ENCODE measurements at regions not wholly inside any gene's neighbourhood (a gene's known extent, or its start where the extent isn't known, plus 50 kb on each side); places are given as distances from the start of the nearest gene placed in this dataset.

- Histone ChIP-seq H3K9me3 (ENCODE audit: low read length) (no peaks in the 10 kb centered on the region), H2AFZ (ENCODE audit: low read depth, low read length) (no peak overlapping the region), H3F3A (ENCODE audit: insufficient read depth, low read length, poor library complexity, severe bottlenecking) (no peaks in the 10 kb centered on the region), H3K27me3 (ENCODE audit: insufficient read depth, low read depth, low read length) (no peaks in the 10 kb centered on the region), H3K4me2 (ENCODE audit: low read length) (no peak overlapping the region), H3K36me3 (ENCODE audit: insufficient read depth, low read length) (no peaks in the 10 kb centered on the region), H4K20me1 (ENCODE audit: insufficient read depth) (no peaks in the 10 kb centered on the region), H3K27ac (ENCODE audit: low read length) (no peak overlapping the region), H3K4me3 (ENCODE audit: low read length) (no peak overlapping the region), H3K9ac (ENCODE audit: low read length) (no peak overlapping the region), H3K79me2 (replicated peaks; ENCODE audit: insufficient read depth, low read length) (no peaks in the 10 kb centered on the region), H3K9me2 (ENCODE audit: insufficient read depth, low read length) (no peaks in the 10 kb centered on the region)
- TF ChIP-seq MXI1 (conservative IDR thresholded peaks at IDR 0.05; ENCODE audit: poor library complexity, severe bottlenecking): no peak
- TF ChIP-seq POLR2AphosphoS5 (IDR thresholded peaks at IDR 0.05): no peak
- TF ChIP-seq EP300 (conservative IDR thresholded peaks at IDR 0.05; ENCODE audit: poor library complexity, severe bottlenecking): no peak
- TF ChIP-seq CTCF (IDR thresholded peaks at IDR 0.05; ENCODE audit: poor library complexity, severe bottlenecking): no peak
- TF ChIP-seq REST (IDR thresholded peaks at IDR 0.05; ENCODE audit: borderline replicate concordance): no peak
- TF ChIP-seq RAD21 (conservative IDR thresholded peaks at IDR 0.05): no peak
- TF ChIP-seq EZH2 (IDR thresholded peaks at IDR 0.05; ENCODE audit: borderline replicate concordance, insufficient read depth, low read length, poor library complexity, severe bottlenecking): no peak
- no peak for TF ChIP-seq TAF1 (IDR thresholded peaks at IDR 0.05; ENCODE audit: low read depth)
- TF ChIP-seq SMC3 (conservative IDR thresholded peaks at IDR 0.05; ENCODE audit: poor library complexity): no peak
Observed at GRCh38 chr20:22696759-22697158, 112.4 kb upstream of the FOXA2 start.

- H3K9ac ChIP-seq (ENCODE audit: low read length): no peak overlapping the region
- no peaks in the 10 kb centered on the region for H3F3A ChIP-seq (ENCODE audit: insufficient read depth, low read length, poor library complexity, severe bottlenecking)
- H3K4me2 ChIP-seq (ENCODE audit: low read length): no peak overlapping the region
- H3K9me3 ChIP-seq (ENCODE audit: low read length): no peaks in the 10 kb centered on the region
- H2AFZ ChIP-seq (ENCODE audit: low read depth, low read length): no peak overlapping the region
- no peaks in the 10 kb centered on the region for H3K36me3 ChIP-seq (ENCODE audit: insufficient read depth, low read length)
- no peaks in the 10 kb centered on the region for H3K27me3 ChIP-seq (ENCODE audit: insufficient read depth, low read depth, low read length)
- no peaks in the 10 kb centered on the region for H3K79me2 ChIP-seq (replicated peaks; ENCODE audit: insufficient read depth, low read length)
- H3K4me3 ChIP-seq (ENCODE audit: low read length): no peak overlapping the region
- no peaks in the 10 kb centered on the region for H4K20me1 ChIP-seq (ENCODE audit: insufficient read depth)
- no peaks in the 10 kb centered on the region for H3K9me2 ChIP-seq (ENCODE audit: insufficient read depth, low read length)
- no peak for TF ChIP-seq RAD21 (conservative IDR thresholded peaks at IDR 0.05)
- no peak for TF ChIP-seq EZH2 (IDR thresholded peaks at IDR 0.05; ENCODE audit: borderline replicate concordance, insufficient read depth, low read length, poor library complexity, severe bottlenecking)
- TF ChIP-seq REST (IDR thresholded peaks at IDR 0.05; ENCODE audit: borderline replicate concordance): no peak
- TF ChIP-seq SMC3 (conservative IDR thresholded peaks at IDR 0.05; ENCODE audit: poor library complexity): no peak
- TF ChIP-seq CTCF (IDR thresholded peaks at IDR 0.05; ENCODE audit: poor library complexity, severe bottlenecking): no peak
- no peak for TF ChIP-seq TAF1 (IDR thresholded peaks at IDR 0.05; ENCODE audit: low read depth)
- H3K27ac ChIP-seq (ENCODE audit: low read length): no peak overlapping the region
Observed at GRCh38 chr20:22698259-22698842, 114.0 kb upstream of the FOXA2 start.

All from neural cell (in vitro differentiated cells).